ENCODE measurements at regions not wholly inside any gene's neighbourhood (a gene's known extent, or its start where the extent isn't known, plus 50 kb on each side); places are given as distances from the start of the nearest gene placed in this dataset.

- FAIRE-seq: no peak
Observed at GRCh38 chr9:13426606-13427005, 147.1 kb upstream of the MPDZ start.

GRCh38 chr9:13424872-13425271, 145.4 kb upstream of the MPDZ start:
- no peaks in the 10 kb centered on the region for H3K9me3 ChIP-seq (ENCODE audit: control insufficient read depth, low read depth, low read length)
- H3K9ac ChIP-seq (ENCODE audit: control insufficient read depth, extremely low read depth, insufficient read depth, low read length): no peak overlapping the region
- H3K9me1 ChIP-seq (ENCODE audit: control insufficient read depth, extremely low read depth, insufficient read depth, low read length): no peaks in the 10 kb centered on the region
- no peak overlapping the region for H3K27ac ChIP-seq (ENCODE audit: control insufficient read depth, insufficient read depth, low read length)
- no peaks in the 10 kb centered on the region for H3K36me3 ChIP-seq (ENCODE audit: control insufficient read depth in 2 of 2, extremely low read depth in 1 of 2, insufficient read depth in 2 of 2, low read length in 2 of 2)
- no peak overlapping the region for H3K4me3 ChIP-seq (ENCODE audit: control insufficient read depth in 2 of 3, extremely low read depth in 1 of 3, insufficient read depth in 2 of 3, low read depth in 1 of 3, low read length in 3 of 3)
- no peaks in the 10 kb centered on the region for H4K20me1 ChIP-seq (ENCODE audit: control insufficient read depth, extremely low read depth, insufficient read depth, low read length)
- no peak overlapping the region for H2AFZ ChIP-seq (ENCODE audit: control insufficient read depth, low read length)
- no peaks in the 10 kb centered on the region for H3K27me3 ChIP-seq (ENCODE audit: control insufficient read depth, extremely low read depth, insufficient read depth, low read length)
- dilution Hi-C loops (cut with MboI; ENCODE audit: extremely low pct_ligation_motif_present, low sequenced_read_pairs): no loop called here
- no peak for FAIRE-seq
- H3K79me2 ChIP-seq (ENCODE audit: control insufficient read depth, insufficient read depth, low read length): no peaks in the 10 kb centered on the region
- no peak overlapping the region for H3K4me2 ChIP-seq (ENCODE audit: control insufficient read depth, extremely low read depth, insufficient read depth, low read depth, low read length)
- DNase-seq (ENCODE audit: low read depth, low spot score): no peak
- no peak for TF ChIP-seq EZH2 (IDR thresholded peaks at IDR 0.05; ENCODE audit: low read length)
- TF ChIP-seq CTCF (optimal IDR thresholded peaks at IDR 0.05 in 1 of 3, IDR thresholded peaks at IDR 0.05 in 1 of 3, conservative IDR thresholded peaks at IDR 0.05 in 1 of 3; ENCODE audit: extremely low read depth in 1 of 3, insufficient read depth in 2 of 3, low read length in 3 of 3): no peak
- peaks cover 3% of the 10 kb centered on the region for H3K4me1 ChIP-seq (ENCODE audit: control insufficient read depth, extremely low read depth, insufficient read depth, low read length)

More at GRCh38 chr9:13426606-13427005, 147.1 kb upstream of the MPDZ start:
- H3K27ac ChIP-seq (ENCODE audit: control insufficient read depth, insufficient read depth, low read length): no peak overlapping the region
- no peaks in the 10 kb centered on the region for H4K20me1 ChIP-seq (ENCODE audit: control insufficient read depth, extremely low read depth, insufficient read depth, low read length)
- H3K9ac ChIP-seq (ENCODE audit: control insufficient read depth, extremely low read depth, insufficient read depth, low read length): no peak overlapping the region
- no peaks in the 10 kb centered on the region for H3K9me3 ChIP-seq (ENCODE audit: control insufficient read depth, low read depth, low read length)
- H3K4me3 ChIP-seq (ENCODE audit: control insufficient read depth in 2 of 3, extremely low read depth in 1 of 3, insufficient read depth in 2 of 3, low read depth in 1 of 3, low read length in 3 of 3): no peak overlapping the region
- H3K9me1 ChIP-seq (ENCODE audit: control insufficient read depth, extremely low read depth, insufficient read depth, low read length): no peaks in the 10 kb centered on the region
- H3K36me3 ChIP-seq (ENCODE audit: control insufficient read depth in 2 of 2, extremely low read depth in 1 of 2, insufficient read depth in 2 of 2, low read length in 2 of 2): no peaks in the 10 kb centered on the region
- H3K4me2 ChIP-seq (ENCODE audit: control insufficient read depth, extremely low read depth, insufficient read depth, low read depth, low read length): no peak overlapping the region
- dilution Hi-C loops (cut with MboI; ENCODE audit: extremely low pct_ligation_motif_present, low sequenced_read_pairs): no loop called here
- TF ChIP-seq EZH2 (IDR thresholded peaks at IDR 0.05; ENCODE audit: low read length) (no peak), CTCF (optimal IDR thresholded peaks at IDR 0.05 in 1 of 3, IDR thresholded peaks at IDR 0.05 in 1 of 3, conservative IDR thresholded peaks at IDR 0.05 in 1 of 3; ENCODE audit: extremely low read depth in 1 of 3, insufficient read depth in 2 of 3, low read length in 3 of 3) (no peak)
- DNase-seq (ENCODE audit: low read depth, low spot score): no peak
- H3K79me2 ChIP-seq (ENCODE audit: control insufficient read depth, insufficient read depth, low read length): no peaks in the 10 kb centered on the region
- peaks cover 7% of the 10 kb centered on the region for H3K4me1 ChIP-seq (ENCODE audit: control insufficient read depth, extremely low read depth, insufficient read depth, low read length)
- H2AFZ ChIP-seq (ENCODE audit: control insufficient read depth, low read length): no peak overlapping the region
- H3K27me3 ChIP-seq (ENCODE audit: control insufficient read depth, extremely low read depth, insufficient read depth, low read length): no peaks in the 10 kb centered on the region

All from keratinocyte (primary cell).